ENCODE measurements at regions not wholly inside any gene's neighbourhood (a gene's known extent, or its start where the extent isn't known, plus 50 kb on each side); places are given as distances from the start of the nearest gene placed in this dataset.
A peak's percentile ranks its signal among the peaks of the same experiment; 100 is the strongest.
"Not testable (repeated sequence)": the region's sequence is repeated elsewhere in the genome, so short reads cannot be mapped to it uniquely, and the experiment has no call there.

- no peaks in the 10 kb centered on the region for H3K4me1 ChIP-seq (ENCODE audit: insufficient read depth)
- no peaks in the 10 kb centered on the region for H4K20me1 ChIP-seq (ENCODE audit: insufficient read depth, poor library complexity, severe bottlenecking)
- no peak overlapping the region for H3K27ac ChIP-seq
Observed at GRCh38 chr7:79636849-79637248, 183.4 kb upstream of the MAGI2 start.

DNA sequence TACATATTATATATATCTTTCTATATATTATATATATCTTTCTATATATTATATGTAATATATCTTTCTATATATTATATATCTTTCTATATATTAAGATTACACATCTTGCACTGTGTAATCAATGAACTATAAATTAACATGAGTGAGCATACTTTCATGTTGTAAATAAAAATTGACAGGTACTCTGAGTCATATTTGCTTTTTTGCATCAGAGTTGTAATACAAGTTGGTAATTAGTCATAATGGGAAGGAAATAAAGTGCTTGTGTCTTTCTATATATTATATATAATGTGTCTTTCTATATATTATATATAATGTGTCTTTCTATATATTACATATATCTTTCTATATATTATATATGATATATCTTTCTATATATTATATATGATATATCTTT lies 172.5 kb upstream of the MAGI2 start:
- H3K4me3 ChIP-seq; H3K9me3 ChIP-seq (ENCODE audit: low read depth); H3K27ac ChIP-seq; H3K9me2 ChIP-seq (replicated peaks; ENCODE audit: insufficient read depth); H4K20me1 ChIP-seq (ENCODE audit: insufficient read depth, poor library complexity, severe bottlenecking); H3K27me3 ChIP-seq; DNase-seq (ENCODE audit: low spot score); H3K4me2 ChIP-seq; H3K79me2 ChIP-seq; H3K36me3 ChIP-seq (replicated peaks; ENCODE audit: insufficient read depth, low read depth); H3K4me1 ChIP-seq (ENCODE audit: insufficient read depth); H2AFZ ChIP-seq: not testable (repeated sequence)

More at GRCh38 chr7:79636849-79637248, 183.4 kb upstream of the MAGI2 start:
- no peak overlapping the region for H2AFZ ChIP-seq
- no peak overlapping the region for H3K4me2 ChIP-seq
- H3K9me2 ChIP-seq (replicated peaks; ENCODE audit: insufficient read depth): no peaks in the 10 kb centered on the region
- no peaks in the 10 kb centered on the region for H3K79me2 ChIP-seq
- DNase-seq (ENCODE audit: low spot score): no peak
- H3K27me3 ChIP-seq: no peaks in the 10 kb centered on the region
- TF ChIP-seq CTCF (IDR thresholded peaks at IDR 0.05; ENCODE audit: poor library complexity): no peak
- H3K36me3 ChIP-seq (replicated peaks; ENCODE audit: insufficient read depth, low read depth): no peaks in the 10 kb centered on the region
- no peaks in the 10 kb centered on the region for H3K9me3 ChIP-seq (ENCODE audit: low read depth)
- no peak overlapping the region for H3K4me3 ChIP-seq

DNA sequence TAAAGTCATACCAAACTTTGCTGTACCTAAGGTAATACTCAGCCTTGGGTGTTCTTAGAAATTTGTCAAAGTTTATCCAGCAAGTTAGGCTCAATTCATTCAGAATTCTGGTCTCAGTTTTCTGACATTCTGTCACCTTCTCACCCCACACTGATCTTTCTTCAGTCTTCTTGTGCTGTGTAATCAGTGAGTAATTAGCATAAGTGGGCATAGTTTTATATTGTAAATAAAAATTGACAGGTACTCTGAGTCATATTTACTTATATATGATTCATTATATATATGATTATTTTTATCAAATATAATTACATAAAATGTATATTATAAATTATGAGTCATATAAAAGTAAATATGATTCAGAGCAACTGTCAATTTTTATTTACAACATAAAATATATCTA lies 170.9 kb upstream of the MAGI2 start:
- no peak overlapping the region for H3K4me2 ChIP-seq
- no peaks in the 10 kb centered on the region for H3K79me2 ChIP-seq
- no peaks in the 10 kb centered on the region for H3K9me3 ChIP-seq (ENCODE audit: low read depth)
- DNase-seq (ENCODE audit: low spot score): no peak
- no peak overlapping the region for H3K27ac ChIP-seq
- no peaks in the 10 kb centered on the region for H3K36me3 ChIP-seq (replicated peaks; ENCODE audit: insufficient read depth, low read depth)
- H3K9me2 ChIP-seq (replicated peaks; ENCODE audit: insufficient read depth): no peaks in the 10 kb centered on the region
- H3K27me3 ChIP-seq: no peaks in the 10 kb centered on the region
- no peak overlapping the region for H2AFZ ChIP-seq
- no peak overlapping the region for H3K4me3 ChIP-seq
- no peak for TF ChIP-seq EZH2phosphoT487 (IDR thresholded peaks at IDR 0.05; ENCODE audit: low read depth, severe bottlenecking, unreplicated experiment)
- TF ChIP-seq EZH2 (IDR thresholded peaks at IDR 0.05; ENCODE audit: borderline replicate concordance): no peak
- TF ChIP-seq CTCF (IDR thresholded peaks at IDR 0.05; ENCODE audit: poor library complexity): no peak
- H4K20me1 ChIP-seq (ENCODE audit: insufficient read depth, poor library complexity, severe bottlenecking): no peaks in the 10 kb centered on the region
- H3K4me1 ChIP-seq (ENCODE audit: insufficient read depth): no peaks in the 10 kb centered on the region

DNA sequence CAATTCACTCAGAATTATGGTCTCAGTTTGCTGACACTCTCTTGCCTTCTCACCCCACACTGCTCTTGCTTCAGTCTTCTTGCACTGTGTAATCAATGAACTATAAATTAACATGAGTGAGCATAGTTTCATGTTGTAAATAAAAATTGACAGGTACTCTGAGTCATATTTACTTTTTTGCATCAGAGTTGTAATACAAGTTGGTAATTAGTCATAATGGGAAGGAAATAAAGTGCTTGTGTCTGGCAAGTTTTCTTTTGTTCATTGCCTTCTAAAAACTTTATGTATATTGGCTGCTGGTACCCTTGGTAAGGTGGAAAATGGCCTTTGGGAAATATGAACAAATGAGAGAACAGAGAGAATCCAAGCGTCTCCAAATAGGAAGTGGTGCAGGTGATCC lies 169.3 kb upstream of the MAGI2 start:
- no peaks in the 10 kb centered on the region for H3K9me3 ChIP-seq (ENCODE audit: low read depth)
- H3K4me1 ChIP-seq (ENCODE audit: insufficient read depth): no peaks in the 10 kb centered on the region
- no peak overlapping the region for H3K4me3 ChIP-seq
- no peaks in the 10 kb centered on the region for H3K79me2 ChIP-seq
- H3K36me3 ChIP-seq (replicated peaks; ENCODE audit: insufficient read depth, low read depth): no peaks in the 10 kb centered on the region
- no peak overlapping the region for H2AFZ ChIP-seq
- DNase-seq (ENCODE audit: low spot score): no peak
- no peak overlapping the region for H3K4me2 ChIP-seq
- H3K9me2 ChIP-seq (replicated peaks; ENCODE audit: insufficient read depth): no peaks in the 10 kb centered on the region
- no peaks in the 10 kb centered on the region for H4K20me1 ChIP-seq (ENCODE audit: insufficient read depth, poor library complexity, severe bottlenecking)
- no peak overlapping the region for H3K27ac ChIP-seq
- TF ChIP-seq EZH2 (IDR thresholded peaks at IDR 0.05; ENCODE audit: borderline replicate concordance): no peak
- H3K27me3 ChIP-seq: no peaks in the 10 kb centered on the region
- 100% methylated on average over 1 of the region's 1 CpG for WGBS (ENCODE audit: low lambda C conversion rate, missing lambda C conversion rate)

DNA sequence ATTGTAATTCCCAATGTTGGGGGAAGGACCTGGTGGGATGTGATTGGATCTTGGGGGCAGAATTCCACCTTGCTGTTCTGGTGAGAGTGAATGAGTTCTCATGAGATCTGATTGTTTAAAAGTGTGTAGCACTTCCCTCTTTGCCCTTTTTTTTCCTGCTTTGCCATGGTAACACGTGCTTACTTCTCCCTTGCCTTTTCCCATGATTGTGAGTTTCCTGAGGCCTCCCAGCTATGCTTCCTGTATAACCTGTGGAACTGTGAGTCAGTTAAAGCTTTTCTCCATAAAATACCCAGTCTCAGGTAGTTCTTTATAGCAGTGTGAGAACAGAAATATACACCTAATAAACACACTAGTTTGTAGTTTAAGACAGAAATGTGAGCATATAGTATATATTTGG lies 166.8 kb upstream of the MAGI2 start:
- Histone ChIP-seq H3K36me3 (replicated peaks; ENCODE audit: insufficient read depth, low read depth) (no peaks in the 10 kb centered on the region), H3K27ac (no peak overlapping the region), H3K9me2 (replicated peaks; ENCODE audit: insufficient read depth) (no peaks in the 10 kb centered on the region), H3K79me2 (no peaks in the 10 kb centered on the region), H4K20me1 (ENCODE audit: insufficient read depth, poor library complexity, severe bottlenecking) (no peaks in the 10 kb centered on the region), H3K27me3 (no peaks in the 10 kb centered on the region), H2AFZ (no peak overlapping the region), H3K4me3 (no peak overlapping the region), H3K4me1 (ENCODE audit: insufficient read depth) (no peaks in the 10 kb centered on the region), H3K9me3 (ENCODE audit: low read depth) (no peaks in the 10 kb centered on the region), H3K4me2 (no peak overlapping the region)
- DNase-seq (ENCODE audit: low spot score): peak; percentile 8
- TF ChIP-seq CTCF (IDR thresholded peaks at IDR 0.05; ENCODE audit: poor library complexity) (no peak), EZH2 (IDR thresholded peaks at IDR 0.05; ENCODE audit: borderline replicate concordance) (no peak), EZH2phosphoT487 (IDR thresholded peaks at IDR 0.05; ENCODE audit: low read depth, severe bottlenecking, unreplicated experiment) (no peak)
- WGBS (ENCODE audit: low lambda C conversion rate, missing lambda C conversion rate): 45% methylated on average over 1 of the region's 1 CpG

Measured in hepatocyte (in vitro differentiated cells).